Smooth muscle cell (in vitro differentiated cells): ENCODE measurements at regions not wholly inside any gene's neighbourhood (a gene's known extent, or its start where the extent isn't known, plus 50 kb on each side); places are given as distances from the start of the nearest gene placed in this dataset.

ENCODE experiments used
- DNase-seq: peaks from one replicate; lab custom pipeline; 2025; ENCODE audit not compliant: unreplicated experiment; lab: John Stamatoyannopoulos, UW
- H2AFZ ChIP-seq: fragments of 200-600 bp; sonication (generic); 2 replicates; pipeline ENCODE4 v1.6.0; 2016; ENCODE audit warnings: antibody characterized with exemption, low read depth, mild to moderate bottlenecking
- H3F3A ChIP-seq: fragments of 200-600 bp; sonication (generic); 2 replicates; pipeline ENCODE4 v1.6.0; 2017; ENCODE audit warnings: antibody characterized with exemption, low read depth
- H3K27ac ChIP-seq: fragments of 200-600 bp; sonication (generic); 2 replicates; pipeline ENCODE4 v1.5.1; 2016; ENCODE audit warnings: low read depth, mild to moderate bottlenecking
- H3K27me3 ChIP-seq: fragments of 200-600 bp; sonication (generic); 2 replicates; pipeline ENCODE4 v1.6.1; 2016; ENCODE audit warnings: low read depth, mild to moderate bottlenecking
- H3K36me3 ChIP-seq: fragments of 200-600 bp; sonication (generic); 2 replicates; pipeline ENCODE4 v1.5.1; 2016; ENCODE audit warnings: low read depth
- H3K4me1 ChIP-seq: fragments of 200-600 bp; sonication (generic); 2 replicates; pipeline ENCODE4 v1.5.1; 2016; ENCODE audit warnings: low read depth
- H3K4me2 ChIP-seq: fragments of 200-600 bp; sonication (generic); 2 replicates; pipeline ENCODE4 v1.6.0; 2016; ENCODE audit warnings: mild to moderate bottlenecking
- H3K4me3 ChIP-seq: fragments of 200-600 bp; sonication (generic); 2 replicates; pipeline ENCODE4 v1.5.1; 2016; ENCODE audit warnings: mild to moderate bottlenecking
- H3K79me2 ChIP-seq: fragments of 200-600 bp; sonication (generic); 2 replicates; pipeline ENCODE4 v1.6.0; 2016; ENCODE audit warnings: low read depth, mild to moderate bottlenecking
- H3K9ac ChIP-seq: fragments of 200-600 bp; sonication (generic); 2 replicates; pipeline ENCODE4 v1.6.0; 2016; ENCODE audit warnings: low read depth
- H3K9me3 ChIP-seq: fragments of 200-600 bp; sonication (generic); replicated peaks from 2 replicates; pipeline ENCODE4 v1.5.1; 2016; ENCODE audit warnings: low read depth
- H4K20me1 ChIP-seq: fragments of 200-600 bp; sonication (generic); 2 replicates; pipeline ENCODE4 v1.6.0; 2016; ENCODE audit warnings: low read depth
- WGBS: methylation state at CpG from one replicate; pipeline ENCODE4 v1.1.7; 2016; ENCODE audit warnings: low lambda C conversion rate; 5-methylcytosine and 5-hydroxymethylcytosine counted together
- TF ChIP-seq, protein P1 (sequence below): fragments of 200-600 bp; sonication (generic); IDR thresholded peaks from 2 replicates; pipeline ENCODE4 v1.5.1; 2017; ENCODE audit warnings: borderline replicate concordance, mild to moderate bottlenecking, antibody characterized with exemption; ENCODE audit not compliant: insufficient read depth, poor library complexity, severe bottlenecking

DNA sequence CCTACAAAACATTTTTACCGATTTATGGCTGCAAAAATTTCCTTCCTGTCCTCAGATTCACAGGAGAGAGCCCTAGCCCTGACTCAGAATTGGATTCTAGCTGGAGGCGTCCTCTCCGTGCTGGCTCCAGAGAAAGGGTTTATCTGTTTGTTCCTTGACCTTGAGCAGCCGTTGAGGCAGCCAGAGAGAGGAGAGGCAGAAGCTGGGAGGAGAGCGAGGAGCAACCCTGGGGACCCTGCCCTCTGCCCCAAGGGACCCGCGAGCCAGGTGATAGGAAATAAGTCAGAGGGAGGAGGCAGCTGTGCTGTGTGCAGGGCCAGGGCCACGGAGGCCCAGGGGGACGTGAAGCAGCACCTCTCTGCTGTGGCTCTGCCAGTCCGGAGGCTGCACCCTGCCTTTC, 75.6 kb downstream of the IGLL1 start:
- H3K4me3 ChIP-seq: no peak overlapping the region
- H3K4me2 ChIP-seq: no peak overlapping the region
- H3K9me3 ChIP-seq: no peaks in the 10 kb centered on the region

DNA sequence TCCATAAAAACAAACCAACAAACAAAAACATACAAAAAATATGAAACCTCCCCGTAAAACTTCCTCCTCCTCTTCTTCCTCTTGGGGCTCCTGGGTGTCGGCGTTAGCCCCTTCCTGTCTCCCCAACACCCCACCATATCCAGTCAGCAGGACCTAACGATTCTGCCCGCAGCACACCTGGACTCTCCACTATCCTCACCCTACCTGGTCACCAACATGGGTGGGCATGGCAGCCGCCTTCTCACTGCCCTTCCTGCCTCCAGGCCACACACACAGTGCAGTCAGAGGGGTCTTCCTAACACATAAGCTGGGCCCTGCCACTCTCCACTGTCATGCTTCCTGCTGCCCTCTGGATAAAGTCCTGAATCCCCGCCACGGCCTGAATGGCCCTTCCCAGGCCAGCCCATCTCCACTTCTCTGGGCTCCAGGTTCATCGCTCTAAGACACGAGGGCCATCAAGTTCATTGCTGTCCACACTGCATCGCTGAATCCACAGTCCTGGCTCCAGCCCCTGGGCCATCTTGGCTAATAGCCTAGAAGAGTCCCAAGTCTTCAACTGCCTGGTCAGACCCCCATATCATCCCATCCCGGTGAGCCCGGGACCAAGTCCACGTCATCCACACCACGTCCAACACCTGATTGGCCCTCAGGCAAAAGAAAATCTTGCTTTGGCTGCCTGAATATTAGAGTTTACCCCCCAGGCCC, 76.2 kb downstream of the IGLL1 start:
- Histone ChIP-seq H3K27me3 (no peaks in the 10 kb centered on the region), H3F3A (no peaks in the 10 kb centered on the region), H3K27ac (no peak overlapping the region), H4K20me1 (no peaks in the 10 kb centered on the region), H3K4me2 (no peak overlapping the region), H2AFZ (no peak overlapping the region), H3K36me3 (no peaks in the 10 kb centered on the region), H3K79me2 (no peaks in the 10 kb centered on the region), H3K4me3 (no peak overlapping the region), H3K9me3 (no peaks in the 10 kb centered on the region), H3K9ac (no peak overlapping the region), H3K4me1 (no peaks in the 10 kb centered on the region)
- DNase-seq: no peak
- WGBS: 96% methylated on average over 15 of the region's 15 CpGs
- TF ChIP-seq, protein P1, sequence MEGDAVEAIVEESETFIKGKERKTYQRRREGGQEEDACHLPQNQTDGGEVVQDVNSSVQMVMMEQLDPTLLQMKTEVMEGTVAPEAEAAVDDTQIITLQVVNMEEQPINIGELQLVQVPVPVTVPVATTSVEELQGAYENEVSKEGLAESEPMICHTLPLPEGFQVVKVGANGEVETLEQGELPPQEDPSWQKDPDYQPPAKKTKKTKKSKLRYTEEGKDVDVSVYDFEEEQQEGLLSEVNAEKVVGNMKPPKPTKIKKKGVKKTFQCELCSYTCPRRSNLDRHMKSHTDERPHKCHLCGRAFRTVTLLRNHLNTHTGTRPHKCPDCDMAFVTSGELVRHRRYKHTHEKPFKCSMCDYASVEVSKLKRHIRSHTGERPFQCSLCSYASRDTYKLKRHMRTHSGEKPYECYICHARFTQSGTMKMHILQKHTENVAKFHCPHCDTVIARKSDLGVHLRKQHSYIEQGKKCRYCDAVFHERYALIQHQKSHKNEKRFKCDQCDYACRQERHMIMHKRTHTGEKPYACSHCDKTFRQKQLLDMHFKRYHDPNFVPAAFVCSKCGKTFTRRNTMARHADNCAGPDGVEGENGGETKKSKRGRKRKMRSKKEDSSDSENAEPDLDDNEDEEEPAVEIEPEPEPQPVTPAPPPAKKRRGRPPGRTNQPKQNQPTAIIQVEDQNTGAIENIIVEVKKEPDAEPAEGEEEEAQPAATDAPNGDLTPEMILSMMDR: no peak

More for the DNA sequence above, 75.6 kb downstream of the IGLL1 start:
- TF ChIP-seq, protein P1: no peak
- Histone ChIP-seq H3K27ac (no peak overlapping the region), H3K79me2 (no peaks in the 10 kb centered on the region), H3F3A (no peaks in the 10 kb centered on the region), H3K9ac (no peak overlapping the region), H2AFZ (no peak overlapping the region), H3K27me3 (no peaks in the 10 kb centered on the region), H3K36me3 (no peaks in the 10 kb centered on the region), H4K20me1 (no peaks in the 10 kb centered on the region), H3K4me1 (no peaks in the 10 kb centered on the region)
- no peak for DNase-seq
- 80% methylated on average over 10 of the region's 10 CpGs for WGBS

DNA sequence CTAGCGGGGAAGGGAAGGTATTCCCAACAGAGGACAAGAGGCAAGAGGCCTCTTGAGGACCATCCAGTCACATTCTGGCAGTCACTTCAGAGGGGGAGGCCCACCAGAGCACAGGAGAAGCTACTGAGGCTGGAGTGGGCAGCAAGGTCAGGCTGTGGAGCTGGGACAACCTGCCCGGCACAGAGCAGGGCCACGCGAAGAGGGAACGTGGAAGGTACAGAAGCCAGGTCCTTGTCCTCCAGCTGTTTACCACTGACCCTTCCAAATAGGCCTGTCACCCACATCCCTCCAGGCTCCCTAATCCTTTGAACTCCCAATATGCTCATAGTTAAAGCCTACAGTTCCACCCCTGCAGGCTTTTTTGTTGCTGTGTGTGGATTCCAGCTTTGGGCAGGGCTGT, 76.9 kb downstream of the IGLL1 start:
- Histone ChIP-seq H3K27ac (no peak overlapping the region), H3K4me1 (no peaks in the 10 kb centered on the region), H3K36me3 (no peaks in the 10 kb centered on the region), H3K9me3 (no peaks in the 10 kb centered on the region), H3F3A (no peaks in the 10 kb centered on the region), H2AFZ (no peak overlapping the region), H3K4me3 (no peak overlapping the region), H4K20me1 (no peaks in the 10 kb centered on the region), H3K9ac (no peak overlapping the region), H3K27me3 (no peaks in the 10 kb centered on the region), H3K79me2 (no peaks in the 10 kb centered on the region), H3K4me2 (no peak overlapping the region)
- no peak for DNase-seq
- WGBS: 98% methylated on average over 5 of the region's 5 CpGs
- TF ChIP-seq, protein P1: no peak

DNA sequence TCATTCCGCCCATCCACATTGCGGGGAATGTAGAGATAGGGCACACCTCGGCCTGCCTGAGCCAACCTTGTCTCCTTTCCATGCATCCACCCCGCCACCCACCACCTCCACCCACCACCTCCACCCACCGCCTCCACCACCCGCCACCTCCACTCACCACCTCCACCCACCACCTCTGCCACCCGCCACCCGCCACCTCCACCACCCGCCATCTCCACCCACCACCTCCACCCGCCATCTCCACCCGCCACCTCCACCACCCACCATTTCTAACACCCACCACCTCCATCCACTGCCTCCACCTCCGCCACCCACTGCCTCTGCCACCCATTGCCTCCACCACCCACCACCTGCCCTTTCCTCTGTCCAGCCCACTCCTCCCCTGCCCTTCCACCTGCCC, 78.4 kb downstream of the IGLL1 start:
- Histone ChIP-seq H3K4me2 (no peak overlapping the region), H3K4me3 (no peak overlapping the region), H3K27me3 (no peaks in the 10 kb centered on the region), H3K36me3 (no peaks in the 10 kb centered on the region), H3F3A (no peaks in the 10 kb centered on the region), H4K20me1 (no peaks in the 10 kb centered on the region), H3K9me3 (no peaks in the 10 kb centered on the region), H3K79me2 (no peaks in the 10 kb centered on the region), H3K4me1 (no peaks in the 10 kb centered on the region), H3K9ac (no peak overlapping the region), H3K27ac (no peak overlapping the region), H2AFZ (no peak overlapping the region)
- TF ChIP-seq, protein P1: no peak
- WGBS: 94% methylated on average over 3 of the region's 12 CpGs
- DNase-seq: no peak
